ENCODE measurements at regions not wholly inside any gene's neighbourhood (a gene's known extent, or its start where the extent isn't known, plus 50 kb on each side); places are given as distances from the start of the nearest gene placed in this dataset.

GRCh38 chr3:170749765-170750477 lies 120.1 kb downstream of the RPL22L1 start:
- Histone ChIP-seq H3K36me3 (ENCODE audit: insufficient read depth) (no peaks in the 10 kb centered on the region), H2AFZ (ENCODE audit: low read depth) (no peak overlapping the region), H3K9ac (no peak overlapping the region), H4K20me1 (ENCODE audit: insufficient read depth) (no peaks in the 10 kb centered on the region), H3K4me3 (IDR thresholded peaks at IDR 0.05; ENCODE audit: insufficient read depth, low read depth, low read length) (no peak overlapping the region), H3K27me3 (ENCODE audit: insufficient read depth, low read depth) (no peaks in the 10 kb centered on the region), H3K27ac (no peak overlapping the region), H3K4me2 (no peak overlapping the region), H3K4me1 (ENCODE audit: low read depth, poor library complexity, severe bottlenecking) (no peaks in the 10 kb centered on the region), H3K79me2 (ENCODE audit: insufficient read depth, low read depth) (no peaks in the 10 kb centered on the region)
- TF ChIP-seq CTCF (conservative IDR thresholded peaks at IDR 0.05; ENCODE audit: low read depth, low read length): no peak

- H3K36me3 ChIP-seq (ENCODE audit: insufficient read depth): no peaks in the 10 kb centered on the region
- H3K4me2 ChIP-seq: no peak overlapping the region
- no peak overlapping the region for H3K9ac ChIP-seq
- H3K4me1 ChIP-seq (ENCODE audit: low read depth, poor library complexity, severe bottlenecking): no peaks in the 10 kb centered on the region
- H4K20me1 ChIP-seq (ENCODE audit: insufficient read depth): no peaks in the 10 kb centered on the region
- no peaks in the 10 kb centered on the region for H3K27me3 ChIP-seq (ENCODE audit: insufficient read depth, low read depth)
- TF ChIP-seq CTCF (conservative IDR thresholded peaks at IDR 0.05; ENCODE audit: low read depth, low read length): no peak
- H2AFZ ChIP-seq (ENCODE audit: low read depth): no peak overlapping the region
- H3K27ac ChIP-seq: no peak overlapping the region
- no peak overlapping the region for H3K4me3 ChIP-seq (IDR thresholded peaks at IDR 0.05; ENCODE audit: insufficient read depth, low read depth, low read length)
- H3K79me2 ChIP-seq (ENCODE audit: insufficient read depth, low read depth): no peaks in the 10 kb centered on the region
Observed at GRCh38 chr3:170749185-170749584, 120.8 kb downstream of the RPL22L1 start.

- Histone ChIP-seq H3K4me2 (no peak overlapping the region), H3K4me1 (ENCODE audit: low read depth, poor library complexity, severe bottlenecking) (no peaks in the 10 kb centered on the region), H3K4me3 (IDR thresholded peaks at IDR 0.05; ENCODE audit: insufficient read depth, low read depth, low read length) (no peak overlapping the region), H3K79me2 (ENCODE audit: insufficient read depth, low read depth) (no peaks in the 10 kb centered on the region), H2AFZ (ENCODE audit: low read depth) (no peak overlapping the region), H3K9ac (no peak overlapping the region), H3K27me3 (ENCODE audit: insufficient read depth, low read depth) (no peaks in the 10 kb centered on the region), H3K36me3 (ENCODE audit: insufficient read depth) (no peaks in the 10 kb centered on the region), H3K27ac (no peak overlapping the region), H4K20me1 (ENCODE audit: insufficient read depth) (no peaks in the 10 kb centered on the region)
- TF ChIP-seq CTCF (conservative IDR thresholded peaks at IDR 0.05; ENCODE audit: low read depth, low read length): no peak
Observed at GRCh38 chr3:170746175-170746942, 123.6 kb downstream of the RPL22L1 start.

- H4K20me1 ChIP-seq (ENCODE audit: insufficient read depth): no peaks in the 10 kb centered on the region
- no peak overlapping the region for H3K4me3 ChIP-seq (IDR thresholded peaks at IDR 0.05; ENCODE audit: insufficient read depth, low read depth, low read length)
- H3K27me3 ChIP-seq (ENCODE audit: insufficient read depth, low read depth): no peaks in the 10 kb centered on the region
- no peak overlapping the region for H3K27ac ChIP-seq
- H3K4me1 ChIP-seq (ENCODE audit: low read depth, poor library complexity, severe bottlenecking): no peaks in the 10 kb centered on the region
- H2AFZ ChIP-seq (ENCODE audit: low read depth): no peak overlapping the region
- no peak overlapping the region for H3K9ac ChIP-seq
- no peaks in the 10 kb centered on the region for H3K79me2 ChIP-seq (ENCODE audit: insufficient read depth, low read depth)
- H3K4me2 ChIP-seq: no peak overlapping the region
- TF ChIP-seq CTCF (conservative IDR thresholded peaks at IDR 0.05; ENCODE audit: low read depth, low read length): no peak
- no peaks in the 10 kb centered on the region for H3K36me3 ChIP-seq (ENCODE audit: insufficient read depth)
Observed at GRCh38 chr3:170745211-170745718, 124.7 kb downstream of the RPL22L1 start.
